Trophoblast cell (in vitro differentiated cells and primary cell): ENCODE measurements at regions not wholly inside any gene's neighbourhood (a gene's known extent, or its start where the extent isn't known, plus 50 kb on each side); places are given as distances from the start of the nearest gene placed in this dataset.

Source experiments
- DNase-seq, 2 donors: peaks; one replicate each; pipeline ENCODE4 v3.0.0-alpha.2; 2016
- H2AFZ ChIP-seq: 2 replicates; pipeline ENCODE4 v1.6.1; 2013; ENCODE audit warnings: low read length, moderate library complexity, mild to moderate bottlenecking; ENCODE audit not compliant: insufficient read depth, poor library complexity
- H2AK5ac ChIP-seq: 2 replicates; pipeline ENCODE4 v1.6.1; 2013; ENCODE audit warnings: mild to moderate bottlenecking, low read length
- H2BK120ac ChIP-seq: 2 replicates; pipeline ENCODE4 v1.6.1; 2013; ENCODE audit warnings: low read length, mild to moderate bottlenecking, moderate library complexity; ENCODE audit not compliant: insufficient read depth, poor library complexity
- H2BK12ac ChIP-seq: 2 replicates; pipeline ENCODE4 v1.6.1; 2013; ENCODE audit warnings: mild to moderate bottlenecking, low read length, moderate library complexity
- H2BK5ac ChIP-seq: 2 replicates; pipeline ENCODE4 v1.6.1; 2013; ENCODE audit warnings: low read length, low read depth, moderate library complexity, mild to moderate bottlenecking; ENCODE audit not compliant: poor library complexity
- H3K14ac ChIP-seq: 2 replicates; pipeline ENCODE4 v1.6.1; 2013; ENCODE audit warnings: mild to moderate bottlenecking, low read length
- H3K18ac ChIP-seq: 2 replicates; pipeline ENCODE4 v1.6.1; 2013; ENCODE audit warnings: mild to moderate bottlenecking, low read length
- H3K23ac ChIP-seq: 2 replicates; pipeline ENCODE4 v1.6.1; 2013; ENCODE audit warnings: low read length
- H3K27ac ChIP-seq: 2 replicates; pipeline ENCODE4 v1.5.1; 2013; ENCODE audit warnings: low read depth, mild to moderate bottlenecking, inconsistent platforms, low read length, moderate library complexity
- H3K27me3 ChIP-seq: 2 replicates; pipeline ENCODE4 v1.6.1; 2013; ENCODE audit warnings: inconsistent platforms, mild to moderate bottlenecking, low read length, moderate library complexity; ENCODE audit not compliant: insufficient read depth
- H3K36me3 ChIP-seq, 2 experiments: 1 replicate in 1 of 2; 2 replicates in 1 of 2; pipeline ENCODE4 v1.6.1; 2013; ENCODE audit warnings: low read length in 2 of 2, mild to moderate bottlenecking in 2 of 2, moderate library complexity in 1 of 2; ENCODE audit not compliant: insufficient read depth in 2 of 2, control insufficient read depth in 1 of 2
- H3K4ac ChIP-seq: 2 replicates; pipeline ENCODE4 v1.6.1; 2013; ENCODE audit warnings: low read depth, mild to moderate bottlenecking, low read length, moderate library complexity
- H3K4me1 ChIP-seq, 2 experiments: 1 replicate in 1 of 2; 2 replicates in 1 of 2; pipeline ENCODE4 v1.6.1; 2013; ENCODE audit warnings: low read length in 2 of 2, mild to moderate bottlenecking in 2 of 2, moderate library complexity in 1 of 2; ENCODE audit not compliant: insufficient read depth in 2 of 2, control insufficient read depth in 1 of 2
- H3K4me2 ChIP-seq: 2 replicates; pipeline ENCODE4 v1.6.1; 2013; ENCODE audit warnings: inconsistent platforms, mild to moderate bottlenecking, low read length, moderate library complexity
- H3K4me3 ChIP-seq: 2 replicates; pipeline ENCODE4 v1.5.1; 2013; ENCODE audit warnings: mild to moderate bottlenecking, low read depth, low read length, inconsistent platforms
- H3K79me1 ChIP-seq: one replicate; pipeline ENCODE4 v1.6.1; 2013; ENCODE audit warnings: low read length
- H3K79me2 ChIP-seq: 2 replicates; pipeline ENCODE4 v1.6.1; 2013; ENCODE audit warnings: low read length, mild to moderate bottlenecking; ENCODE audit not compliant: control insufficient read depth, insufficient read depth, poor library complexity
- H3K9ac ChIP-seq: 2 replicates; pipeline ENCODE4 v1.6.1; 2013; ENCODE audit warnings: mild to moderate bottlenecking, low read length
- H3K9me3 ChIP-seq: 2 replicates; pipeline ENCODE4 v1.6.1; 2013; ENCODE audit warnings: low read depth, mild to moderate bottlenecking, control low read depth, inconsistent platforms, low read length; ENCODE audit not compliant: insufficient read depth
- H4K12ac ChIP-seq: 2 replicates; pipeline ENCODE4 v1.6.1; 2013; ENCODE audit warnings: low read depth, mild to moderate bottlenecking, low read length, moderate library complexity
- H4K8ac ChIP-seq: 2 replicates; pipeline ENCODE4 v1.6.1; 2013; ENCODE audit warnings: low read depth, mild to moderate bottlenecking, low read length, moderate library complexity
- H4K91ac ChIP-seq: one replicate; pipeline ENCODE4 v1.6.1; 2013; ENCODE audit warnings: low read depth, mild to moderate bottlenecking, low read length, moderate library complexity
- WGBS: extraction: QIAGEN DNeasy Blood & Tissue Kit; methylation state at CpG from one replicate; pipeline ENCODE4 v1.1.7; 2013; ENCODE audit warnings: missing lambda C conversion rate; ENCODE audit not compliant: insufficient read length, insufficient coverage; ENCODE audit errors: extremely low coverage; 5-methylcytosine and 5-hydroxymethylcytosine counted together

DNA sequence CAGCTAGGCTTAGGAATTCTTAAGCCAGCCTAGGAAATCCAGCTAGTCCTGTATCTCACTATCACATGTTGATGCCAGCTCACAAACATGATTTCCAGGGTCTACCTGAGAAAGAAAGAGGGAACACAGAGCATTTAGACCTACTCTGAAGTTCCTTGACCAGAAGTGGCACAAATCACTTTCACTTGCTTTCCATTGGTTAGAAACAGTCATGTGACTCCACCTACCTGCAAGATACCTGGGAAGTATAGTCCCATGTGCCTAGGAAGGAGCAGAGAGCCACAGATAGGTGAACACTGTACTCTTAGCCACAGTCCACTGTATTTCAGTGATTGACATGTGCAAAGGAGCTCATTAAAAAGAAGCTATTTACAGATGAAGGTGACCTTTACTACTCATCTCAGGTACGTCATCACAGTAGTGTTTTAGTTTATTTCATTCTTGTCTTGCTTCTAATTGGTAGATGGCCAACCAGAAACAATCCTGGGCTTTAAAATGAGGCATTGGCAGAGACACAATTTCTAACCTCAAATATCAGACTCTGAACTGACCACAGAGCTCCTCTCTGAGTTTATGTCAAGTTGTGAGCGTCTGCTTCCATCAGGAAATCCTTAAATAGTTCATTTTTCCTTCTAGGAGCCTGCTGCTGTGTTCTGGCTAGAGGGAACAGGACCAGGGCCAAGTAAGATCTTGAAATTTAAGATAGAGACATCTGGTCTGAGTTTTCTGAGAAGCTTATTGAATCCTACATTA is 340.7 kb downstream of the TLE4 start:
- Histone ChIP-seq H4K12ac (no peak overlapping the region), H2BK5ac (no peak overlapping the region), H2BK120ac (no peak overlapping the region), H3K4me2 (no peak overlapping the region), H3K14ac (no peak overlapping the region), H3K79me2 (no peaks in the 10 kb centered on the region), H3K4me1 (no peaks in the 10 kb centered on the region), H3K23ac (no peak overlapping the region), H4K91ac (no peak overlapping the region), H2AFZ (no peak overlapping the region), H3K9me3 (no peaks in the 10 kb centered on the region), H3K9ac (no peak overlapping the region), H2BK12ac (no peak overlapping the region), H4K8ac (no peak overlapping the region), H2AK5ac (no peak overlapping the region), H3K4me3 (no peak overlapping the region), H3K18ac (no peak overlapping the region), H3K27me3 (no peaks in the 10 kb centered on the region), H3K4ac (no peak overlapping the region), H3K27ac (no peak overlapping the region), H3K36me3 (no peaks in the 10 kb centered on the region), H3K79me1 (no peaks in the 10 kb centered on the region)
- DNase-seq, result no peak
- no CpG with 5 or more reads among the region's 2 CpGs for WGBS

DNA sequence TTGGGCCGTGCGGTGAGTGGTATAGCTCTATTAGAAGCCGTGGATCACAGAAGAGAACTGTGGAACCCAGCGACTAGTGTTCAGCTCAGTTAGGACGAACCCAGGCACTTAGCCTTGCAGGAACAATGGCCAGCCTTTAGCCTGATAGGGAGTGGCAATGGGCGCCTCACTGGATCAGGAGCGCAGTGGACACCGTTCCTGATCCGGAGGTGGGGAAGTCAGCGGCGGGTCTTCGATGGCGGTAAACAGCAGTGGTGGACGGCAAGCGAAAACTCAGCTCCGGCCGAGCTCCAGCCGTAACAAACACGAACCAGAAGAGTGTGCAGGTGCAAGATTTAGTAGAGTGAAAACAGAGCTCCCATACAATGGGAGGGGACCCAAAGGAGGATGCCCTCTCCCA is 340.0 kb downstream of the TLE4 start:
- Histone ChIP-seq H2BK120ac (no peak overlapping the region), H3K4me1 (no peaks in the 10 kb centered on the region), H3K4me3 (no peak overlapping the region), H3K36me3 (no peaks in the 10 kb centered on the region), H3K9ac (no peak overlapping the region), H2AFZ (no peak overlapping the region), H2BK12ac (no peak overlapping the region), H3K4me2 (no peak overlapping the region), H3K9me3 (no peaks in the 10 kb centered on the region), H4K8ac (no peak overlapping the region), H3K79me2 (no peaks in the 10 kb centered on the region), H3K18ac (no peak overlapping the region), H3K79me1 (no peaks in the 10 kb centered on the region), H4K12ac (no peak overlapping the region), H4K91ac (no peak overlapping the region), H3K27me3 (no peaks in the 10 kb centered on the region), H3K23ac (no peak overlapping the region), H3K27ac (no peak overlapping the region), H2BK5ac (no peak overlapping the region), H3K4ac (no peak overlapping the region), H2AK5ac (no peak overlapping the region), H3K14ac (no peak overlapping the region)
- no peak for DNase-seq
- WGBS, result no CpG with 5 or more reads among the region's 19 CpGs

DNA sequence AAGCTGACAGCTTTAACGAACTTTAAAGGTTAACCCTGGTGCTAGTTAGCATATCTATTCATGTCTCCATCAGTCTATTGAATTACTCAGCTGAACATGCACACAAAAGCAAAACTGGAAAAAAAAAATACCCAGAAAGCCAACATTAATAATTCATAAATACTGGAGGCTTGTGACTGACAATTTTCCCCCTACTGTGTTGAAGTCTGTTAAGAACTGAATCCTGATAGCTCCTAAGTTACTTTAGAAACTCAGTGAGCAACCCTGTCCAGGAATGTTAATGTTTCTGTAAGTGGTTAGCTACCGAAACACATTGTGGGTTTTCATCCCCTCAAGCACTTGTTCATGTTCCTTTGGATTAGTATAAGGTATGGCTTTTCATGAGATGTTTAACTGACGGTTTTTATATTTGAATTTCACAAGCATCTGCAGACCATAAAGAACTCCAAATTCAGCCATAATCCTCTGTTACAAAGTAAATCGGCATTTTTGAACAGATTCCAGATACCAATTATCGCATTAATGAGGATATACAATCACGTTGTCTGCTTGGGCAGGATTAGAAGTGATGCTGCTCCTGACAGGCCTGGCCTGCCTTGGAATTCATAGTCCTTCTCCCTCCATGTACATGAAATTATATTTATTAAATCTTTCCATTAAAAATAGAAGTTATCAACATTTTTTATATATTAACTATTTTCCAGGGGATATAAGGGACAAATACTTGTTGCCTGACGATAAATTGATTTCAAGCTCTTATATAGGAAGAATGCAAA is 331.2 kb downstream of the TLE4 start:
- Histone ChIP-seq H3K4ac (no peak overlapping the region), H3K14ac (no peak overlapping the region), H2AFZ (no peak overlapping the region), H3K79me1 (no peaks in the 10 kb centered on the region), H2AK5ac (no peak overlapping the region), H2BK12ac (no peak overlapping the region), H3K36me3 (no peaks in the 10 kb centered on the region), H2BK5ac (no peak overlapping the region), H4K91ac (no peak overlapping the region), H4K12ac (no peak overlapping the region), H3K4me3 (no peak overlapping the region), H3K4me2 (no peak overlapping the region), H3K4me1 (no peaks in the 10 kb centered on the region), H4K8ac (no peak overlapping the region), H3K27ac (no peak overlapping the region), H3K79me2 (no peaks in the 10 kb centered on the region), H2BK120ac (no peak overlapping the region), H3K9ac (no peak overlapping the region), H3K9me3 (no peaks in the 10 kb centered on the region), H3K27me3 (no peaks in the 10 kb centered on the region), H3K18ac (no peak overlapping the region), H3K23ac (no peak overlapping the region)
- DNase-seq, result no peak
- no CpG with 5 or more reads among the region's 7 CpGs for WGBS

DNA sequence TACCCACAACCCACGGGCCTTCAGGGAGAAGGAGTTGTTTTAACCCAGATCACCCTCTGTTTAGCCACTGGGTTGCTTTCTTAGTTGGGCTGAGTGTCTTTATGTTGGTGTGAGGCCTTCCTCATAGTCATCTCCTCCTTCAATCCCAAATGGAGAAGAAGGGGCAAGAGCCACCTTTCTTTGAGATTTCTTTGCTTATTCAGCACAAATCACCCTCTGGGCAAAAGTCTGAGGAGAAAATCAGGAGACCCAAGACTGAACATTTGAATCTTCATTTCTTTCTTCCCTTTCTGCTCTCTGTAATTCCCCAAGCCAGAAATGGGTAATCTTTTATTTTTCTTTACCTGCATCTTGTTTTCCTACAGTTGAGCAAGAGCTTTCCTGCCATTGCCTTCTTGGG is 329.0 kb downstream of the TLE4 start:
- Histone ChIP-seq H3K18ac (no peak overlapping the region), H4K91ac (no peak overlapping the region), H3K36me3 (no peaks in the 10 kb centered on the region), H3K4me3 (no peak overlapping the region), H2BK120ac (no peak overlapping the region), H3K23ac (no peak overlapping the region), H3K9ac (no peak overlapping the region), H3K14ac (no peak overlapping the region), H3K27ac (no peak overlapping the region), H2BK5ac (no peak overlapping the region), H2BK12ac (no peak overlapping the region), H3K9me3 (no peaks in the 10 kb centered on the region), H4K8ac (no peak overlapping the region), H3K4me2 (no peak overlapping the region), H3K4ac (no peak overlapping the region), H2AFZ (no peak overlapping the region), H3K79me2 (no peaks in the 10 kb centered on the region), H3K4me1 (no peaks in the 10 kb centered on the region), H4K12ac (no peak overlapping the region), H3K27me3 (no peaks in the 10 kb centered on the region), H3K79me1 (no peaks in the 10 kb centered on the region), H2AK5ac (no peak overlapping the region)
- no CpG with 5 or more reads among the region's 1 CpG for WGBS
- no peak for DNase-seq
